CD4-positive, alpha-beta T cell (primary cell): ENCODE measurements at regions not wholly inside any gene's neighbourhood (a gene's known extent, or its start where the extent isn't known, plus 50 kb on each side); places are given as distances from the start of the nearest gene placed in this dataset.

Source experiments
- ATAC-seq: fragments of 200-7000 bp; cut with Tn5 transposase; one replicate; pipeline ENCODE4 v1.10.0; 2022; ENCODE audit warnings: mild to moderate bottlenecking; ENCODE audit not compliant: poor library complexity
- CTCF ChIA-PET: fragments of 350-600 bp; sonication (Branson Sonifier 250); formaldehyde crosslinking; loops from one replicate; lab custom pipeline; 2021; ENCODE audit warnings: antibody characterized with exemption, inconsistent platforms; lab: Charles Lee
- POLR2A ChIA-PET: fragments of 350-600 bp; sonication (Branson Sonifier 250); formaldehyde crosslinking; loops from one replicate; lab custom pipeline; 2021; ENCODE audit warnings: antibody characterized with exemption, inconsistent platforms; lab: Charles Lee
- DNase-seq, 14 experiments: peaks; one replicate each; pipeline ENCODE4 v3.0.0-alpha.2; 2013 to 2020; ENCODE audit warnings: mixed read lengths in 2 of 14
- H3K27ac ChIP-seq, 2 donors: one replicate each; pipeline versions ENCODE4 v1.5.1 to v1.7.0; 2013; ENCODE audit warnings: low read length in 2 of 2, low read depth in 1 of 2, mild to moderate bottlenecking in 1 of 2
- H3K27me3 ChIP-seq, 2 experiments: 1 replicate in 1 of 2; 2 replicates in 1 of 2; pipeline versions ENCODE4 v1.6.1 to v1.7.0; 2013; ENCODE audit warnings: low read length in 2 of 2, control low read depth in 1 of 2, mild to moderate bottlenecking in 1 of 2, moderate library complexity in 1 of 2; ENCODE audit not compliant: insufficient read depth in 2 of 2, control insufficient read depth in 1 of 2
- H3K36me3 ChIP-seq: one replicate; pipeline ENCODE4 v1.6.1; 2013; ENCODE audit warnings: low read length, control low read depth; ENCODE audit not compliant: insufficient read depth
- H3K4me1 ChIP-seq: one replicate; pipeline ENCODE4 v1.6.1; 2013; ENCODE audit warnings: low read length, control low read depth; ENCODE audit not compliant: insufficient read depth
- H3K4me3 ChIP-seq: one replicate; pipeline ENCODE4 v1.5.1; 2013; ENCODE audit warnings: mild to moderate bottlenecking, low read length, moderate library complexity
- H3K9me3 ChIP-seq, 2 experiments: 1 replicate in 1 of 2; 2 replicates in 1 of 2; pipeline versions ENCODE4 v1.6.1 to v1.7.0; 2013; ENCODE audit warnings: low read length in 2 of 2, mild to moderate bottlenecking in 2 of 2, control low read depth in 1 of 2, moderate library complexity in 1 of 2; ENCODE audit not compliant: control insufficient read depth in 1 of 2, insufficient read depth in 1 of 2
- H3K27ac Mint-ChIP-seq: one replicate; pipeline ENCODE4 v1.8.0; 2020; ENCODE audit warnings: mixed read lengths
- H3K27me3 Mint-ChIP-seq: one replicate; pipeline ENCODE4 v1.8.0; 2021; ENCODE audit warnings: mixed read lengths
- H3K36me3 Mint-ChIP-seq: one replicate; pipeline ENCODE4 v1.8.0; 2021; ENCODE audit warnings: low read depth, mixed read lengths
- H3K4me1 Mint-ChIP-seq: one replicate; pipeline ENCODE4 v1.8.0; 2021; ENCODE audit warnings: low read depth, mixed read lengths
- H3K4me3 Mint-ChIP-seq: one replicate; pipeline ENCODE4 v1.8.0; 2020; ENCODE audit warnings: mild to moderate bottlenecking, mixed read lengths
- H3K9me3 Mint-ChIP-seq: one replicate; pipeline ENCODE4 v1.8.0; 2020; ENCODE audit warnings: mixed read lengths
- CTCF ChIP-seq: fragments of 200-600 bp; IDR thresholded peaks from one replicate; pipeline ENCODE4 v1.8.0; 2022; ENCODE audit warnings: antibody characterized with exemption, mild to moderate bottlenecking
- intact Hi-C, 2 experiments: fragments of 100-400 bp; cut with DNase I in 1 of 2; cut with micrococcal nuclease in 1 of 2; formaldehyde crosslinking; loops; one replicate each; pipeline versions ENCODE4 v1.15.1 to v1.9.0; 2023 to 2025; cut with DNase I, micrococcal nuclease

GRCh38 chr3:30467596-30468238 lies 138.7 kb upstream of the TGFBR2 start:
- no peak for TF ChIP-seq CTCF
- H3K4me3 Mint-ChIP-seq: no peak overlapping the region
- CTCF ChIA-PET: no interaction called here
- intact Hi-C loops: no loop called here
- no peak overlapping the region for H3K27ac ChIP-seq
- ATAC-seq (no peak), DNase-seq (no peak)
- no peaks in the 10 kb centered on the region for H3K4me1 ChIP-seq
- no peaks in the 10 kb centered on the region for H3K27me3 ChIP-seq
- no peak overlapping the region for H3K27ac Mint-ChIP-seq
- H3K36me3 Mint-ChIP-seq: no peaks in the 10 kb centered on the region
- peaks cover 10% of the 10 kb centered on the region for H3K9me3 Mint-ChIP-seq
- H3K9me3 ChIP-seq: peaks cover 0 to 4% of the 10 kb centered on the region in 2 experiments
- H3K4me1 Mint-ChIP-seq: peaks cover 22% of the 10 kb centered on the region
- H3K36me3 ChIP-seq: no peaks in the 10 kb centered on the region
- H3K27me3 Mint-ChIP-seq: no peaks in the 10 kb centered on the region
- H3K4me3 ChIP-seq: no peak overlapping the region
- POLR2A ChIA-PET: no interaction called here

GRCh38 chr3:30469133-30469532 lies 137.3 kb upstream of the TGFBR2 start:
- intact Hi-C loops: no loop called here
- H3K4me1 ChIP-seq: no peaks in the 10 kb centered on the region
- POLR2A ChIA-PET: no interaction called here

GRCh38 chr3:30470496-30470895 lies 135.9 kb upstream of the TGFBR2 start:
- POLR2A ChIA-PET: no interaction called here
- no peak overlapping the region for H3K27ac Mint-ChIP-seq
- no peak overlapping the region for H3K4me3 Mint-ChIP-seq
- H3K36me3 Mint-ChIP-seq: no peaks in the 10 kb centered on the region
- peaks cover 3% of the 10 kb centered on the region for H3K9me3 Mint-ChIP-seq
- no peak for TF ChIP-seq CTCF
- H3K9me3 ChIP-seq: peaks cover 0 to 2% of the 10 kb centered on the region in 2 experiments
- H3K36me3 ChIP-seq: no peaks in the 10 kb centered on the region
- no peaks in the 10 kb centered on the region for H3K27me3 Mint-ChIP-seq
- H3K4me1 ChIP-seq: no peaks in the 10 kb centered on the region
- H3K27ac ChIP-seq: no peak overlapping the region
- intact Hi-C loops: loop anchor here (5.0 to 10.0 kb wide), 2 partner anchors 43 to 134 kb away; partner anchors contain the start of gene TGFBR2 (in 1 of the 2)
- ATAC-seq: no peak
- CTCF ChIA-PET: no interaction called here
- peaks cover 35% of the 10 kb centered on the region for H3K4me1 Mint-ChIP-seq
- no peak for DNase-seq
- no peak overlapping the region for H3K4me3 ChIP-seq
- no peaks in the 10 kb centered on the region for H3K27me3 ChIP-seq

More at GRCh38 chr3:30469133-30469532, 137.3 kb upstream of the TGFBR2 start:
- TF ChIP-seq CTCF: no peak
- H3K9me3 Mint-ChIP-seq: peaks cover 7% of the 10 kb centered on the region
- Histone ChIP-seq H3K36me3 (no peaks in the 10 kb centered on the region), H3K4me3 (no peak overlapping the region), H3K27ac (no peak overlapping the region), H3K9me3 (peaks cover 0 to 4% of the 10 kb centered on the region in 2 experiments), H3K27me3 (no peaks in the 10 kb centered on the region)
- no peaks in the 10 kb centered on the region for H3K27me3 Mint-ChIP-seq
- DNase-seq (no peak), ATAC-seq (no peak)
- H3K36me3 Mint-ChIP-seq: no peaks in the 10 kb centered on the region
- no peak overlapping the region for H3K27ac Mint-ChIP-seq
- CTCF ChIA-PET: no interaction called here
- H3K4me3 Mint-ChIP-seq: no peak overlapping the region
- peaks cover 22% of the 10 kb centered on the region for H3K4me1 Mint-ChIP-seq
